Neuronal stem cell (in vitro differentiated cells): ENCODE measurements at regions not wholly inside any gene's neighbourhood (a gene's known extent, or its start where the extent isn't known, plus 50 kb on each side); places are given as distances from the start of the nearest gene placed in this dataset.
"Not testable (repeated sequence)": the region's sequence is repeated elsewhere in the genome, so short reads cannot be mapped to it uniquely, and the experiment has no call there.

Experiments used
- DNase-seq: peaks from one replicate; pipeline ENCODE4 v3.0.0-alpha.2; 2013; ENCODE audit warnings: low spot score
- H2AFZ ChIP-seq: one replicate; pipeline ENCODE4 v1.6.1; 2013; ENCODE audit warnings: mild to moderate bottlenecking, low read length, inconsistent platforms
- H2AK5ac ChIP-seq: 2 replicates; pipeline ENCODE4 v1.6.1; 2013; ENCODE audit warnings: low read depth, mild to moderate bottlenecking, inconsistent platforms, low read length, moderate library complexity, mixed read lengths
- H2BK120ac ChIP-seq: 2 replicates; pipeline ENCODE4 v1.6.1; 2013; ENCODE audit warnings: low read depth, mild to moderate bottlenecking, inconsistent platforms, low read length, moderate library complexity, mixed read lengths
- H2BK12ac ChIP-seq: one replicate; pipeline ENCODE4 v1.6.1; 2013; ENCODE audit warnings: low read length, inconsistent platforms
- H2BK15ac ChIP-seq: 2 replicates; pipeline ENCODE4 v1.6.1; 2013; ENCODE audit warnings: mild to moderate bottlenecking, low read length, inconsistent platforms, mixed read lengths
- H2BK5ac ChIP-seq: one replicate; pipeline ENCODE4 v1.6.1; 2013; ENCODE audit warnings: inconsistent platforms, mild to moderate bottlenecking, low read length, moderate library complexity
- H3K14ac ChIP-seq: one replicate; pipeline ENCODE4 v1.6.1; 2013; ENCODE audit warnings: low read length, inconsistent platforms
- H3K18ac ChIP-seq: 2 replicates; pipeline ENCODE4 v1.6.1; 2013; ENCODE audit warnings: low read length, inconsistent platforms
- H3K23ac ChIP-seq: 2 replicates; pipeline ENCODE4 v1.6.1; 2013; ENCODE audit warnings: low read depth, mild to moderate bottlenecking, mixed read lengths, low read length, inconsistent platforms; ENCODE audit not compliant: poor library complexity
- H3K27ac ChIP-seq: replicated peaks from 3 replicates; pipeline ENCODE4 v1.5.1; 2013; ENCODE audit warnings: low read length, inconsistent platforms
- H3K27me3 ChIP-seq, 3 experiments: 2 replicates each; pipeline ENCODE4 v1.6.1; 2013; ENCODE audit warnings: low read length in 3 of 3, mild to moderate bottlenecking in 2 of 3, inconsistent platforms in 1 of 3, low read depth in 1 of 3, mixed read lengths in 1 of 3, moderate library complexity in 1 of 3; ENCODE audit not compliant: control insufficient read depth in 3 of 3, insufficient read depth in 3 of 3
- H3K36me3 ChIP-seq, 2 donors: replicated peaks in 1 of 2; 2 replicates each; pipeline ENCODE4 v1.6.1; 2013; ENCODE audit warnings: low read length in 2 of 2; ENCODE audit not compliant: control insufficient read depth in 2 of 2, insufficient read depth in 2 of 2
- H3K4ac ChIP-seq: 2 replicates; pipeline ENCODE4 v1.6.1; 2013; ENCODE audit warnings: inconsistent platforms, mild to moderate bottlenecking, low read length, moderate library complexity
- H3K4me1 ChIP-seq, 2 donors: 1 replicate in 1 of 2; 2 replicates in 1 of 2; pipeline ENCODE4 v1.6.1; 2013; ENCODE audit warnings: low read length in 2 of 2, low read depth in 1 of 2; ENCODE audit not compliant: control insufficient read depth in 2 of 2, insufficient read depth in 1 of 2
- H3K4me2 ChIP-seq: one replicate; pipeline ENCODE4 v1.6.1; 2013; ENCODE audit warnings: mild to moderate bottlenecking, low read length, inconsistent platforms; ENCODE audit not compliant: insufficient read depth, poor library complexity, severe bottlenecking
- H3K4me3 ChIP-seq, 2 donors: 2 replicates each; pipeline ENCODE4 v1.5.1; 2013; ENCODE audit warnings: low read length in 2 of 2, mild to moderate bottlenecking in 2 of 2, inconsistent platforms in 1 of 2, moderate library complexity in 1 of 2
- H3K79me1 ChIP-seq: one replicate; pipeline ENCODE4 v1.6.1; 2013; ENCODE audit warnings: low read depth, mild to moderate bottlenecking, inconsistent platforms, low read length, moderate library complexity
- H3K9ac ChIP-seq: one replicate; pipeline ENCODE4 v1.6.1; 2013; ENCODE audit warnings: mild to moderate bottlenecking, low read depth, low read length, inconsistent platforms; ENCODE audit not compliant: poor library complexity
- H3K9me3 ChIP-seq, 2 donors: replicated peaks in 1 of 2; 2 replicates each; pipeline versions ENCODE3 to v1.6.1; 2013; ENCODE audit warnings: low read length in 2 of 2, mild to moderate bottlenecking in 2 of 2, inconsistent platforms in 1 of 2, low read depth in 1 of 2, mixed read lengths in 1 of 2, moderate library complexity in 1 of 2; ENCODE audit not compliant: control insufficient read depth in 2 of 2, insufficient read depth in 1 of 2
- H4K8ac ChIP-seq: one replicate; pipeline ENCODE4 v1.6.1; 2013; ENCODE audit warnings: low read depth, mild to moderate bottlenecking, inconsistent platforms, low read length, moderate library complexity
- H4K91ac ChIP-seq: one replicate; pipeline ENCODE4 v1.6.1; 2013; ENCODE audit warnings: low read length, low read depth, mild to moderate bottlenecking, inconsistent platforms; ENCODE audit not compliant: poor library complexity
- WGBS, 2 donors: extraction: QIAGEN DNeasy Blood & Tissue Kit; methylation state at CpG; one replicate each; pipeline ENCODE4 v1.1.7; 2013; ENCODE audit warnings: missing lambda C conversion rate in 2 of 2, mixed read lengths in 1 of 2; ENCODE audit not compliant: insufficient read length in 2 of 2, insufficient replicate concordance in 1 of 2; ENCODE audit errors: extremely low coverage in 2 of 2; 5-methylcytosine and 5-hydroxymethylcytosine counted together

DNA sequence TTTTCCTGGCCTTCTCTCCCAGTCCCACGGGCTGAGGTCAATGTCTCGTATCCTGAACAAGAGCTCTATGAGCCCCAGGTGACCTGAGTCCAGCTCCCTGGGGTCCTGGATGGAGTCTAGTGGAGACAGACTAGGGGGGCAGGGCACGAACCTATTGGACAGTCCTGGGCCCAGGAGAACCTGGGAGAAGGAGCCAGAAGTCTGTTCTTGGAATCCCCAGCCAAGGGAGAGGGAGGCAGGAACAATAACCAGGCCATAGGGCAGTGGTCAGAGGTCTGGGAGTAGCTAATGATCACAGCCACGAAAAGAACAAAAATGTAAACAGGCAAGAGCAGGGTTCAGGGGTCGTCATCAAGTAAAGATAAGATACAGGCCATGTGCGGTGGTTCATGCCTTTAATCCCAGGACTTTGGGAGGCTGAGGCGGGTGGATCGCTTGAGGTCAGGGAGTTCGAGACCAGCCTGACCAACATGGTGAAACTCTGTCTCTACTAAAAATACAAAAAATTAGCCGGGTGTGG is 60.8 kb downstream of the COPRS start:
- peaks cover 0 to 2% of the 10 kb centered on the region in 2 donors for H3K36me3 ChIP-seq

DNA sequence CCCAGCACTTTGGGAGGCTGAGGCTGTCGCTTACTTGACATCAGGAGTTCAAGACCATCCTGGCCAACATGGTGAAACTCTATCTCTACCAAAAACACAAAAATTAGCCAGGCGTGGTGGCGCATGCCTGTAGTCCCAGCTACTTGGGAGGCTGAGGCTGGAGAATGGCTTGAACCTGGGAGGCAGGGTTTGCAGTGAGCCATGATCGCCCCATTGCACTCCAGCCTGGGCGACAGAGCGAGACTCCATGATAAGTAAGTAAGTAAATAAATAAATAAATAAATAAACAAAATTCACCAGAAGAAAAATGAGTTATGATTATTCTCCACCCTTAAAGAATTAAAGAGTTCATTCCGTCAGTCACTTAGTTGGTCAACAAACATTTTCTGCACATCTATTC is 63.1 kb downstream of the COPRS start:
- H3K9ac ChIP-seq, H3K18ac ChIP-seq, H3K27me3 ChIP-seq, H3K79me1 ChIP-seq, H3K9me3 ChIP-seq, H3K4me1 ChIP-seq, DNase-seq, H2BK15ac ChIP-seq, H3K36me3 ChIP-seq, H3K27ac ChIP-seq, H2AK5ac ChIP-seq, H2BK120ac ChIP-seq, H3K4ac ChIP-seq, H2BK12ac ChIP-seq, H2AFZ ChIP-seq, H4K91ac ChIP-seq, H4K8ac ChIP-seq, H3K23ac ChIP-seq, H3K4me2 ChIP-seq, H2BK5ac ChIP-seq, H3K14ac ChIP-seq, H3K4me3 ChIP-seq: not testable (repeated sequence)
- no CpG with 5 or more reads among the region's 7 CpGs for WGBS, 2 donors

More for the DNA sequence above, 60.8 kb downstream of the COPRS start:
- H3K79me1 ChIP-seq, result no peaks in the 10 kb centered on the region
- WGBS, 2 donors, result no CpG with 5 or more reads among the region's 10 CpGs
- no peak overlapping the region for H4K91ac ChIP-seq
- no peak overlapping the region for H2BK5ac ChIP-seq
- H3K9me3 ChIP-seq, result no peaks in the 10 kb centered on the region
- no peak overlapping the region for H3K4me2 ChIP-seq
- H3K18ac ChIP-seq, result no peak overlapping the region
- H3K4me1 ChIP-seq, result no peaks in the 10 kb centered on the region
- no peak overlapping the region for H2BK15ac ChIP-seq
- H2AFZ ChIP-seq, result no peak overlapping the region
- H4K8ac ChIP-seq, result no peak overlapping the region
- H3K14ac ChIP-seq, result no peak overlapping the region
- H2BK120ac ChIP-seq, result no peak overlapping the region
- H3K9ac ChIP-seq, result no peak overlapping the region
- no peak overlapping the region for H3K27ac ChIP-seq
- H3K27me3 ChIP-seq, result no peaks in the 10 kb centered on the region
- no peak for DNase-seq
- H3K4ac ChIP-seq, result no peak overlapping the region
- H2BK12ac ChIP-seq, result no peak overlapping the region
- no peak overlapping the region for H3K23ac ChIP-seq
- H3K4me3 ChIP-seq, result no peak overlapping the region
- no peak overlapping the region for H2AK5ac ChIP-seq

DNA sequence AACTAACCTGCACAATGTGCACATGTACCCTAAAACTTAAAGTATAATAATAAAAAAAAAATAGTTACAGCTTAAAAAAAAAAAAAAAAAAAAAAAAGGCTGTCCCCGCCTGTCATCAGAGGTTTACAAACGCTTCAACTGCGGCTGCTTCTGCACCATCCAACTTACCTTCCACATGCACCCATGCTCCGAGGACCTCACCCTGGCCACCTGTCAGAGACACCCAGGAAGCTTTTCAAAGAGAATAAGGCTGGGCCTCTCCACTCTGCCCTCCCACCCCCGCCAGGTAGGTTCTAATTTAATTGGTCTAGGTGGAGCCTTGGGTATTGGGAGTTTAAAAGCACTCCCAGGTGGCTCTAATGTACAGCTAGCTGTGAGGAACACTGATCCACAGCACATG is 64.9 kb downstream of the COPRS start:
- H3K9ac ChIP-seq, result no peak overlapping the region
- no CpG with 5 or more reads among the region's 5 CpGs for WGBS, 2 donors
- no peak overlapping the region for H4K8ac ChIP-seq
- no peak overlapping the region for H2BK5ac ChIP-seq
- H3K27ac ChIP-seq, result no peak overlapping the region
- no peak overlapping the region for H2AK5ac ChIP-seq
- H3K4ac ChIP-seq, result no peak overlapping the region
- no peak overlapping the region for H3K4me3 ChIP-seq
- no peaks in the 10 kb centered on the region for H3K9me3 ChIP-seq
- H3K36me3 ChIP-seq, result no peaks in the 10 kb centered on the region
- H3K4me2 ChIP-seq, result no peak overlapping the region
- no peak overlapping the region for H2BK15ac ChIP-seq
- no peak for DNase-seq
- no peak overlapping the region for H3K18ac ChIP-seq
- H2BK120ac ChIP-seq, result no peak overlapping the region
- no peak overlapping the region for H2BK12ac ChIP-seq
- H4K91ac ChIP-seq, result no peak overlapping the region
- H3K23ac ChIP-seq, result no peak overlapping the region
- no peaks in the 10 kb centered on the region for H3K4me1 ChIP-seq
- H3K79me1 ChIP-seq, result no peaks in the 10 kb centered on the region
- no peak overlapping the region for H2AFZ ChIP-seq
- no peaks in the 10 kb centered on the region for H3K27me3 ChIP-seq
- no peak overlapping the region for H3K14ac ChIP-seq

GRCh38 chr17:31793634-31794033 is 65.4 kb downstream of the COPRS start:
- H2BK12ac ChIP-seq, H3K27ac ChIP-seq, H4K8ac ChIP-seq, H3K9me3 ChIP-seq, H3K23ac ChIP-seq, H2BK5ac ChIP-seq, H2BK120ac ChIP-seq, H3K36me3 ChIP-seq, H2BK15ac ChIP-seq, H4K91ac ChIP-seq, H3K4me2 ChIP-seq, H2AFZ ChIP-seq, H3K18ac ChIP-seq, H3K4me3 ChIP-seq, H3K79me1 ChIP-seq, H3K4ac ChIP-seq, H2AK5ac ChIP-seq, H3K14ac ChIP-seq, DNase-seq, H3K27me3 ChIP-seq, H3K4me1 ChIP-seq, H3K9ac ChIP-seq: not testable (repeated sequence)
- WGBS, 2 donors, result no CpG with 5 or more reads among the region's 7 CpGs
